ENCODE measurements at regions not wholly inside any gene's neighbourhood (a gene's known extent, or its start where the extent isn't known, plus 50 kb on each side); places are given as distances from the start of the nearest gene placed in this dataset.
"Not testable (repeated sequence)": the region's sequence is repeated elsewhere in the genome, so short reads cannot be mapped to it uniquely, and the experiment has no call there.

DNA sequence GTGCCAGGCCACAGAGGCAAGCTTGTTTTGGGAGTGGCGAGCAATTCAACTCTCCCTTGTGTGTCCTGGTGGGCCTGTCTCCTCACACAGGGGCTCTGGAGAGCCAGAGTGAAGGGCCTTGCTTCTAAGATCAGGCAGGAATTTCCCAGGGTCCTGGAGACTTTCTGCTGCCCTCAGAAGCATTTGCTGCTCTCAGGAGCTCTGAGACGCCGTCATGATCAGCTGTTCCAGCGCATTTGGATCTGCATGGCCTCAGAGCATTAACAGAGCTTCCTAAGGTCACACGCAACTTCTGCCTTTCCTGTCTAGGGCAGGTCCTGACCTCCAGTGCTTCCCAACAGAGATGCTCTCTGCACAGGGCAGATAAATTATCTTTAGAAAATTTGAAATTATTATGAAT, 52.2 kb upstream of the C10orf90 start:
- no peak for DNase-seq

DNA sequence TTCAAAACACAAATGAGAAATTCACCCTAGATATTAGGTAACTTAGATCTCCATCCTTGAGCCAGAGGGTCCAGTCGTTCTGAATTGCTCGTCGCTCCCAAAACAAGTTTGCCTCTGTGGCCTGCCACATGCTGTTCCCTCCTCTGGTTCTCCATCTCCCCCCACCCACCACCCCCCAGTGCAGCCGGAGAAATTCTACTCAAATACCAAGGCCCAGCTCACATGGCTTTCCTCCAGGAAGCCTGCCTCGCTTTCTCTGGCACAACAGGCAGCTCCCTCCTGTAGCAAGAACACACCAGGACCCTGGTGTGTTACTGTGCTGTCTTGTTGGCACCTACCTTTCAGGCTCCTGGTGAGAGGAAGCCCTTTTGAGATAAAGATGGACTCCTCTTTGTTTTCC, 52.7 kb upstream of the C10orf90 start:
- DNase-seq: no peak

DNA sequence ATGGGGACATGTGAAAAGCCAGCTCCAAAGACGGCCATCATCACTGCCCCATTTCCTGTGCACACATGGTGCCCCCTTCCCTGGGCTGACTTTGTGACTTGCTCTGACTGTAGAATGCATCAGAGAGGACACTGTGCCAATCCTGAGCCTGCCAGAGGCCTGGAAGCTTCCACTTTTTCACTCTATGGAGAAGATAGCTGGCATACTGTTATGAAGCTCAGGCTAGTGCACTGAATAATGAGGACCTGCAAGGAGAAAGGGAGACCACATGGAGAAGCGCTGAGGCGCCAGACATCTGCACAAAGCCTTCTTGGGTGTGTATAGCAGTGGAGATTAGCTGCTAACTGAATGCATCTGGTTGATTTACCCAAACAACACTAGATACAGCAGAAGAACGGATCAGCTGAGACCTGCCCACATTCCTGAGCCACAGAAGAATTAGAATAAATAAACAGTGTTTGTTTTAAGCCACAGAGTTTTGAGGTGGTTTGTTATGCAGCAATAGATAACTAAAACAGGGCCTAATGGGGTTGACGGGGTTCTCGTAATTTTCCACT, 58.9 kb upstream of the C10orf90 start:
- no peak for DNase-seq

DNA sequence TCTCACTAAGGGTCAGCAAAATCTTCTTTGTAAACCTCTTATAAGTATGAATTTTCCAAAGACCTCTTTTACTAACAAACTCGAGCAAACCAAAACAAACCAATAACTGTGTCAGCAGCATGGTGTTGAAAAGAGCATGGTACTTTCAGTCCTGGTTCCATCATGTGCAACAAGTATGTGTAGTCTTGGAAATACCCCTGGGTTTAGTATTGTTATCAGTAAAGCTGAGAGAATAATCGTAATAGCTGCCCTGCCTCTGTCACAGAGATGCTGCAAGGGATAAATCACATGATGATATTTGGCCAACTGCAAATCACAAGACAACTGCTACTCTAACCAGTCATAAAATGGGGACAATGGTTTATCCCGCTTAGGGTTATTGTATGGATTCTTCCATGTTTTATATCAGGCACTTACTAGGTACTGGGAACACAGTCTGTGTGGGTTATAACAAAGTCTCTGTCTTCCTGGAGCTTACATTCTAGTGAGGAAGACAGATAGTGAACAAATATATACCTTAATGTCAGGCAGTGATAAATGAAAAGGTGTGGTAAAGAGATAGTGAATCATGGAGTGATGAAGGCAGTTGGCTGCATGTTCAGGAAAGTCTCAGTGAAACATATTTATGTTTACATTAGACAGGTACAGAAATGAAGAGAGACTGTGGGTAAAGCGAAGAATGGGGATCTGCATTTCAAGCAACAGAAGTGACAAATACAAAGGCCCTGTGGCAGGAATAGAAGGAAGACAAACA, 60.5 kb upstream of the C10orf90 start:
- DNase-seq: no peak

DNA sequence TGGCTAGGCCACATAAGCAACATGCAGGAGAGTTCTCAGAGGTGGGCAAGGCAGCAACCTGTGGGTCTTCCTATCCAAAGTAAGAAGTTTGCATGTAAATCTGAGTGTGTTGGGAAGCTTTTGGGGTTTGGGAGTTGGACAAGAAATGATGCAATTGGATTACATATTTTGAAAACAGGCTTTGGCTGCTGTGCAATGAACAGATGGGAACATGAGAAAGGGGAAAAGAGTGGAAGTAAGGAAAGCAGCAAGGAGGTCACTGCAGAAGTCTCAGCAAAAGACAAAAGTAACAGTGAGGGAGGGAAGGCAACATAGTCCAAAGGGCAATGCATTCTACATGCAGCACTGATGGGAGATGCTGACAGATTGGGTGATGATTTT, 61.1 kb upstream of the C10orf90 start:
- no peak for DNase-seq

DNA sequence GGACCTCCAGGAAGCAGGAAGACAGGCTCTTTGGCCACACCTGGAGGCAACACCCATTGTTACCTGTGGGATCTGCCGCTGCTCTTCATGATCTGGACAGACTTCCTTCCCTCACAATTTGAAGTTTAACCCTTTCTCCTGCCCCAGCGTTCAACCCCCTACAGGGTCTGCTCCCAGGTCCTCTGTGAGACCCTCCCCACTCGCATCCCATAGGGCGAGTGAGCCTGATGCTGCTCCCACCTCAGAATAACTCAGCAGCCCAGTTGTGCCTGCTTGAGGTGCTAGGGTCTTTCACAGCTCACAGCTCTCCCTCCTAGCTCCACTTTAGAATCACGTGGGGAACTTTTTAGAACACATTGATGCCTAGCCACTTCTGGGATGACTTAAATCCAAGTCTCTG, 61.8 kb upstream of the C10orf90 start:
- DNase-seq: no peak

DNA sequence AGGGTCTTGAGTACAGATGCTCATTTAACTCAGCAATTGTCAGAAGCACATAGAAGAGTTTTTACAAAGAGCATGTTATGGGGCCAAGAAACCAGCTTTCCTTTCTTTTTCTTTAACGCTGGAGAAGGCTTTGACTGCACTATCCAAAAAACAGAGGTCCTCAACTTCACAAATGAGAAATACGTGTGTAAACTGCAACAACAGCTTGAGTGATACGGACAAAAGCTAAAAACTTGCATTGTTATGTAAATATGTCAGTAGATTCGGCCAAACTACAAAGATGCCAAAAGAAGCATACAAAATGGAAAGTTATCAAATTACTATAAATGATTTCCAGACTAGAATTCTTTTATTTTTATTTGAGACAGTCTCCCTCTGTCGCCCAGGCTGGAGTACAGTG, 62.4 kb upstream of the C10orf90 start:
- no peak for DNase-seq

DNA sequence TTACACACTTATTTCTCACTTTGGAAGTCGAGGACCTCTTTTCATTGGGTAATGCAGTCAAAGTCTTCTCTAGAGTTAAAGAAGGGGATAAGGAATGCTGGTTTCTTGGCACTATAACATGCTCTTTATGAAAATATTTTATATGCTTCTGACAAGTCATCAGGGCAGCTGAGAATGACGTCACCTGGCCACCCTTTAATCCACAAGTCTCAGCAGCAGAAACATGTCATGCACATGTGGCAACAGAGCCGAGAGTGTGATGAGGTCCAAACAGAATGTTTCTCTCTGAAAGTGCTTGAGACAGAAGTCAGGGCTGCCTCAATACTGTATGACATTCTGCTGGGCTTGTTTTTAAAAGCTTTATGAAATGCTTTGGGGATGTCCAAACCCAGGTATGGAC, 63.5 kb upstream of the C10orf90 start:
- no peak for DNase-seq

DNA sequence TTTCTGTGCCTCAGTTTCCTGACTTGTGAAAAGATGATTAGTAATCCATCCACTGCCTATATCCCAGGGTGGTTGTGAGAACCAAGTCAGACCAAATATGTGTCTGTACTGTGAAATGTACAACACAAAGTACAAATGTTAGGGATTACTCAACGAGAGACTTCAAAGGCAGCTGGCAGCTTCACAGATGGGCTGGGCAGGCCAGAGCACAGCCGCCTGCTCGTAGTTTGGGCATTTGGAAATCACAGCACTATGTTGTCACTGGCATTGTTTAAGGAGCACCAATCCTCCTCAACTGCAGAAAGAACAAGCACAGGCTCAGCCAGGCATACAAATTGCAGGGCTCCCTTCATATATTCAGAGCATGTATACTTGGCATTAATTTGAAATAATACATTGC, 64.5 kb upstream of the C10orf90 start:
- no peak for DNase-seq

DNA sequence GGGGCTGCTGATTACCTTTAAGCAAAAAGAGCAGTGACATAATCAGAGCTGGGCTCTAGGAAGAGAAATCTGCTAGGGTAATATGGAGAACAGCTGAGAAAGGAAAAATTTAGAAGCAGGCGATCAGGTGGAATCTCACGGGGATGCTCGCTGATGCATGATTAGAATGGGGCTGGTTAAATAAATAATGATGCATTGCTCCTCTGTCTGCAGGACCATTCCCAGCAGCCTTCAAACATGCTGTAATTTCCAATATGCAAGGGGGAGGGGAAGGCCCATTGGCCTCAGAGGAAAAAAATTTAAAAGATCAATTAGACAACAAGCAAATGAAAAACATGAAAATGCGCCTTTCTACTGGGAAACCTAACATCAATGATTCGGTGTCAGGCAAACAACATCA, 65.6 kb upstream of the C10orf90 start:
- no peak for DNase-seq

DNA sequence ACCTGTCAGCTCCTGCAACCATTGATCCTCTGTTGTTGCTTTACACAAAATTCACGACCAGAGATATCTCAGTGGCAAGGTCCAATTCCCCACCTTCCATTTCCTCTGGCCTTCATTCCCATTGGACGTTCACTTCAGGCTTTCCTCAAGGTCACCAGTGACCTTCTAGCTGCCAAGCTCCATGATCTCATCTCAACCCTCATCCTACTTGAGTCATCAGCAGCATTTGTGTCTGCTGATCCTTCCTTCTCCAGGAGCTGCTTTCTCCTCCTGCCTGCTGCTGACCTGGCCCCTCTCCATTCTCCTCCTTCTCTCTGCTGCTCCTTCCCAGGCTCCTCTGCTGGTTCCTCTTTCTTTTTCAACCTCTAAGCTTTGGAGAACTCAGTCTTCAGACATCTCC, 66.2 kb upstream of the C10orf90 start:
- no peak for DNase-seq

DNA sequence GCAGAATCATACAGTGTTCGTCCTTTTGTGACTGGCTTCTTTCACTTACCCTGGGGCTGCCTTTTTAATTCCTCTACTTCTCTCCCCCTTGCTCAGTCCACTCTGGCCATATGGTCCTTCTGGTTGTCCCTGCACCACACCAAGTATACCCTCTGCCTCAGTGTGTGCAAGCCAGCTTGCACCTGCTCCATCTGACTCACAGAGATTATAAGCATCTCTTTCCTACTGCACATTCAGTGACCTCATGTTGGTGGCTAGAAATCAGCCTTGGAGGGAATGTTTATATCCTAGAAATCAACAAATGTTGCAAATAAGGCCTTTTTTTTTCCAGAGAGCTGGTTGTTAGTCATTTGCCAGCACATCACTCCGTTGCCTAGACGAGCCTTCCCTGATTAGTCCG, 67.5 kb upstream of the C10orf90 start:
- DNase-seq: no peak

DNA sequence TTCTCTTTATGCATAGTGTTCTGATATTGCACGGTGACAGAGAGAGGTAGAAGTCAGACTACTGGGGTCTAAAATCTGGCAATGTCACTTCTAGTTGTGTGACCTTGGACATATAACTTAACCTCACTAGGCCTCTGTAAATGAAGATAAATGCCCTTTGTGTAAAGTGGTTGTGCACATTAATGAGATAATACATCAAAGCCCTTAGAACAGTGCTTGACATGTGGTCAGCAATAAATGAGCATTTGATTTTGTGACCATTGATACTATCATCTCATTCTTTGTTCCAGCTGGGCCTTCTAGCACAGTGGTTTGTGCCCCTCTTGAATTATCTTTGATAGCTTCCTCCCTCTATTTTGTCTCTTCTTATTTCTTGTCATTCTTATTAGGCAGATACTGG, 74.1 kb upstream of the C10orf90 start:
- DNase-seq: no peak

DNA sequence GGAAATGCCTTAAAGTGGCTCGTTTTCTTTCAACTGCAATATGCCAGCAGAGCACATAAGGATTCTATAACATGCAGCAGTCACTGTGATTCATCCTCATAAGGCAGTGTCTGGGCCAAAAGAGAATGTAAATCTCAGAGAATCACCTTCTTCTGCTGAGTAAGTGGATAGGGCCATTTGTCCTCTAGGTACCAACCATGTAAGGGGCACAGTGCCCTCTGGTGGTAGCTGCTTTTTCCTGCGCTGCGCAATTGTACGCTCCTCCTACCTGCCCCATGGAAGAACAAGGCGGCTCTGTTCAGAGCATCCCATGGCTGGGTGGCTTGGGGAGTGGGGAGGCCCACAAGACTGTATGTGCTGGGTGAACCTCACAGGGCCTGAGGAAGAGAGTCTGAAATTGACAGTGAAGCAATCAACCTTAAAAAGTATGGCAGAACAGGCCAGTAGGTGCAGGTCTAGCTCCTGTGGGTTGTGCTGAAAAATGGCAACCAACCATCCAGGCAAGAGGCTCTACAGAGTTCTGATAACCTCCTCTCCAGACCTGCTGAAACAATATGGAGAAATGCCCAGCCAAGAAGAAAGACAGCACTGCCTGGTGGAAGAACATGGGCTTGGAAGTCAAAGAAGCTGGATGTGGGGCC, 78.6 kb upstream of the C10orf90 start:
- peak; percentile 17 for DNase-seq

DNA sequence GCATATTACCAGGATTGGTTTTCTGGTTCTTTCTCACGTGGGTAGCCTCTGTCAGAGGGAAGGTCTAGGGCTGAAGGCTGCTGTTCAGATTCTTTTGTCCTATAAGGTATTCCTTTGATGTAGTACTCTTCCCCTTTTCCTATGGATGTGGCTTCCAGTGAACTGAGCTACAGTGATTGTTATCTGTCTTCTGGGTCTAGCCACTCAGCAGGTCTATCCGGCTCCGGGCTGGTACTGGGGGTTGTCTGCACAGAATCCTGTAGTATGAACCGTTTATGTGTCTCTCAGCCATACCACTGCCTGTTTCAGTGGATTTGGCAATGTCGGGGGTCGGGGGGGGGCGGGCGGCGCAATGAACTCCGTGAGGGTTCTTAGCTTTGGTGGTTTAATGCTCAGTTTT, 84.5 kb upstream of the C10orf90 start:
- no peak for DNase-seq

DNA sequence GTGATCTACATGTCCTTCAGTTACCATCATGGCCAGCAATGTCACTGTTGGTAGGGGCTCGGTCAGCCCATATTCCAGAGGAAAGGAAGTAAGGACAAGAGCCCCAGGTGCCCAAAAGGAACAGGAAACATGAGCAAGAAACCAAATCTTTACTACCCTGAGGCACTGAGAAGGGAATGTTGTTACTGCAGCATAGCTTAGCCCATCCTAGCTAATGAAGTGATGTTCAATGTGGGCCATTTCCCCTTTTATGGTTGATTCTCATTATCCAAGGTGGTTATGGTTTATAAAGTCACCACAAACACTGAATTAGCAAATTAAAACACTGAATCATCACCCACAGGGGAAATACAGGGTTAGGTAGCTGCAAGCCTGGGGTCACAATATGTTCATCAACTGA, 88.4 kb upstream of the C10orf90 start:
- DNase-seq: no peak

DNA sequence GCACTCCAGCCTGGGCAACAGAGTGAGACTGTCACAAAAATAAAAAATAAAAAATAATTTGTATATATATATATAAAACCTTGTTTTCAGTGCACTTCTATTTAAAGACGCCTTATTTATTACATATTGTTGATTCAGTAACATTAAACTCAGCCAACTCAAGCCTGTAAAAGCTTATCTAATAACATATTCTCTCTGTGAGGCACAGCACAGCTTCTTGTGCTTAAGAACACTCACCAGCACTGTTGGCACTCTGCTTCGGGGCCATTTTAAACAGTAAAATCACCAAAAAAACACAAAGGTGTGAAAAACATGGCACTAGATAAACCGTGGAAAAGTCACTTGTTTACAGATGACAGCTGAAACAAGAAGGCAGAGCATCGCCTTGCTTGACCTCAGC, 89.0 kb upstream of the C10orf90 start:
- no peak for DNase-seq

DNA sequence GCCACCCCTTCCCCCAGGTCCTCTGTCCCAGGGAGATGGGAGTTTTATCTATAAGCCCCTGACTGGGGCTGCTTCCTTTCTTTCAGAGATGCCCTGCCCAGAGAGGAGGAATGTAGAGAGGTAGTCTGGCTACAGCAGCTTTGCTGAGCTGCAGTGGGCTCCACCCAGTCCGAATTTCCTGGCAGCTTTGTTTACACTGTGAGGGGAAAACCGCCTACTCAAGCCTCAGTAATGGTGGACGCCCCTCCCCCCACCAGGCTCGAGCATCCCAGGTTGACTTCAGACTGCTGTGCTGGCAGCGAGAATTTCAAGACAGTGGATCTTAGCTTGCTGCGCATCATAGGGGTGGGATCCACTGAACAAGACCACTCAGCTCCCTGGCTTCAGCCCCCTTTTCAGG, 96.2 kb upstream of the C10orf90 start:
- DNase-seq: not testable (repeated sequence)

DNA sequence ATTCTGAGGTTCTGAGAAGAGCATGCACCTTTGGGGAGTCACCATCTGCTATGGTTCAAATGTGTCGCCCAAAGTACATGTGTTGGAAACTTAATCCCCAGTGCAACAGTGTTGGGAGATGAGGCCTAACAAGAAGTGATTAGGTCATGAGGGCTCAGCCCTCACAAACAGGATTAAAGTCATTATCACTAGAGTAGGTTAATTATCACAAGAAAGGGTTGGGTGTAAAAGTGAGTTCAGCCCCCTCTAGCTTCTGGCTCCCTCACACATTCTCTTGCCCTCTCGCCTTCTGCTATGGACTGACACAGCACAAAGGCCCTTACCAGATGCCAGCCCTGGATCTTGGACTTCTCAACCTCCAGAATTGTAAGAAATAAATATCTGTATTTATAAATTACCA, 100.3 kb upstream of the C10orf90 start:
- no peak for DNase-seq

DNA sequence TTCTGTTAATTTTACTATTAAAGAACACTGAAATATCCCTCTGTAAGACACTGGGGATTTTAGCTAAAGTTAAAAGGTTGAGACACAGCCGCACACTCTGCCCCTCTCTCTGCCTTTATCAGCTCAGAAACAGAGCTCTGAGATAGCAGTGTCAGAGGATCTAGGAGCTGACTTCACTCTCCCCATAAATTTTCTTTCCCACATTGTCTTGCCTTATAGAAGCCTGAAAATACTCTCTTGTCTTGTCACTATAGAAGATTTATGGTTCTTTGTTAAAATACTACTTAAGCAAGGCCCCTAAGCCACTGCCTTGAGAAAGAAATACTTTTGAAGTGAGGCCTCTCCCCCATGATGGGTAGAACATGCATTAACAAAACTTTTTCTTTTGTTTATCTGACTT, 105.7 kb upstream of the C10orf90 start:
- no peak for DNase-seq

DNA sequence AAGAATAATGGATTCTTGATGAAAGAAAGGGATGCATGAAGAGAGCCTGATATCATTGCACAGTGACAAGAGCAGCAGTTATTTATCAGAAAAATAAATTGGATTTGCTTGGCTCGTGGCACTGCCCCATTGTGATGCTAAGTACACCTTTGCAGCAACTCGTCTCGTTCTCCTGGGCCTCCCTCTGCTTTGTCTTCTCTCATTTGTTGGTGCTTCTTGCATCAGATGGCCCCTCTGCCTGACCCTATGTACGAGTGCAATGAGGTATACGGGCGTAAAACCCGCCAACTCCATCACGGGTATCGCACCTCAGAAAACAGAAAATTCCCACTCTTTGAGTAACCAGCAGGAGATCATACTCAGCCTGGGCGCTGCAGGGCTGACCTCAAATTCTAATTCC, 107.2 kb upstream of the C10orf90 start:
- DNase-seq: no peak

DNA sequence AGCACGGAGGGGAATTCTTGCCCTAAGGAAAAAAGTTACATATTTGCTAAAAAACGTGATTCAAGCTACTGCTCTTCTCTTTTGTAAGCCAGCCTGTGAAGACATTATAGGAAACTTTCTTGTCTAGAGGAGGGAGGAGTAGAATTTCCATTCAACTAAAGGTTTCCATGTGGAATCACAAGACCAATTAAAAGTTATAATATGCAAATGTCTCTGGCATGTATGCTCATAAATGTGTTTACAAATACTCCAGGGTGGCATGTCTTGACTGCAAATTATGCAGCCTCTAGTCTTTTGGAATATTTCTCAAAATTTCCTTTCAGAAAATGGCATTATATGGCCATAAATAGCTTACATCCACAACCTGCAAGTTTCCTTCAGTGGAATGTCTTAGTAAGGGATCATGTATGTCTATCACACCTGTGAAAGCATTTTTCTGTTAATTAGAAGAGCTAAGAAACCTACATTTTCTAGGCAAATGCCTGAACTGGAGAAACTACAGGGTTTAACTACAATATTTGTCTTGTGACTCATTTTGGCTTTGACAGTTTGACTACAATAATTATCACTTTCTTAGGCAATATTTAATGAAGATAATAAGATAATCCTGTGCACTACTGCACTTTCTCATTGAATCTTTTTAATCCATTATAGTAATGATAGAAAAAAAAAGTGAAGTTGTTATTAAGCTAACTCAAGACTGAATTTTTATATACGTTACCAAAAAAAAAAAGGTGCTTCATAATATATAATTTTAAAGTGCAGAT, 111.1 kb upstream of the C10orf90 start:
- DNase-seq: no peak

DNA sequence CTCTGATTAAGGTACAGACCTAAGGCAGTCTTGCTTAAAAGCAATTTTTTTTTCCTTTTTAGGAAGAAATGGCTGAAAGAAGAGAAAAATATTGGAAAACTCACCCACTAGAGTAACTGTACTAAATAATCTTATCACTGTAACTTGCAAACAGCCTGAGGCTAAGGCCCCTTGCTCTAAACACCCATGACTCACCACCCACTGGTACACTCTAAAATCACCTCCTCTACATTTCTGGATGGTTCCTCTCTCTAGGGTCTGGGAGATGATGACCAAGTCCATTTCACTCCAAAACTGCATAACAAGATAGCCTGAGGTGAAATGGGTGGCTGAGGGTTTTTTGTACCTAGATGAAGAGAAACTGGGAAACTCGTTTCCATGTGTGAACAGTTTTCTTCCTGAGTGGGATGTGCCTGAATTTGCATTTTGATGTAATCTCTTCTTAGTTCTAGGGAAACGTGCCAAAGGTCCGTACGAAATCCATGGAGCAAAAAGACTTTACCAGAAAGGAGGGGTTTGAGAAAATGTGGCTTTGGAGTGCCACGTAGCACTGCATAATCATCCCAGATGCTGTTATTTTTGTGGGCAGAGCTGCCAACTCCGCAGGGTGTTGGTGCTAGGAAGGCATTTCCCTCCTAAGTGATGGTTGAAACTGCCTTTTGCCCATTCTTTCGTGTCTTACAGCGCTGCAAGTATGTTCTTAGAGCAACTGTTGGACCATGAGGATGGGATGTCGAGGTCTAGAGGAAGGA, 113.5 kb upstream of the C10orf90 start:
- DNase-seq: no peak
